Neural progenitor cell (in vitro differentiated cells): ENCODE measurements at regions not wholly inside any gene's neighbourhood (a gene's known extent, or its start where the extent isn't known, plus 50 kb on each side); places are given as distances from the start of the nearest gene placed in this dataset.

ENCODE experiments used
- EZH2 ChIP-seq: fragments of 200-600 bp; sonication (generic); IDR thresholded peaks from 2 replicates; pipeline ENCODE4 v1.6.1; 2017; ENCODE audit warnings: antibody characterized with exemption, mild to moderate bottlenecking, moderate library complexity
- EZH2phosphoT487 ChIP-seq: fragments of 200-600 bp; sonication (generic); IDR thresholded peaks from 2 replicates; pipeline ENCODE4 v1.6.1; 2017; ENCODE audit warnings: antibody characterized with exemption
- TF ChIP-seq, protein P1 (sequence below): fragments of 200-600 bp; sonication (generic); IDR thresholded peaks from 2 replicates; pipeline ENCODE4 v1.5.1; 2017; ENCODE audit warnings: antibody characterized with exemption, mild to moderate bottlenecking

DNA sequence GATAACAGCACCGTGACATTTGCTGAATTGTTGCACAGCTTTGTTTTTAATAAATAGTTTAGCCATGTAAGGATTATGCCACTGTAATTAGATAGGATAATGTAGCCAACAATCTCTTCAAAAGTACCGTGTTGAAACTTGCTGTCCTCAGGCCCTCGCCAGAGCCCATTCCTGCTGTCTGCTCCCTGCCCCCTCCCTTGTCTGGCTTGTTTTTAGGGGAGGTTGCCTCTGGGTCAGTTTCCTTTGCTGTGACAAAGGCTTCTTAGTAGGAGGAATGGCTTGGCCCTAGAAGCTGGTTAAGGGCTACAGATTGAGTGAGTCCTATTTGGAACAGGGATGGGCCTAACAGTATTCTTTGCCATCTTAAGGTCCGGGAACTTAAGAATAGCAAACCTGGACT, 107.9 kb downstream of the LMO4 start:
- TF ChIP-seq, protein P1, sequence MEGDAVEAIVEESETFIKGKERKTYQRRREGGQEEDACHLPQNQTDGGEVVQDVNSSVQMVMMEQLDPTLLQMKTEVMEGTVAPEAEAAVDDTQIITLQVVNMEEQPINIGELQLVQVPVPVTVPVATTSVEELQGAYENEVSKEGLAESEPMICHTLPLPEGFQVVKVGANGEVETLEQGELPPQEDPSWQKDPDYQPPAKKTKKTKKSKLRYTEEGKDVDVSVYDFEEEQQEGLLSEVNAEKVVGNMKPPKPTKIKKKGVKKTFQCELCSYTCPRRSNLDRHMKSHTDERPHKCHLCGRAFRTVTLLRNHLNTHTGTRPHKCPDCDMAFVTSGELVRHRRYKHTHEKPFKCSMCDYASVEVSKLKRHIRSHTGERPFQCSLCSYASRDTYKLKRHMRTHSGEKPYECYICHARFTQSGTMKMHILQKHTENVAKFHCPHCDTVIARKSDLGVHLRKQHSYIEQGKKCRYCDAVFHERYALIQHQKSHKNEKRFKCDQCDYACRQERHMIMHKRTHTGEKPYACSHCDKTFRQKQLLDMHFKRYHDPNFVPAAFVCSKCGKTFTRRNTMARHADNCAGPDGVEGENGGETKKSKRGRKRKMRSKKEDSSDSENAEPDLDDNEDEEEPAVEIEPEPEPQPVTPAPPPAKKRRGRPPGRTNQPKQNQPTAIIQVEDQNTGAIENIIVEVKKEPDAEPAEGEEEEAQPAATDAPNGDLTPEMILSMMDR, result no peak
- no peak for TF ChIP-seq EZH2
- TF ChIP-seq EZH2phosphoT487, result no peak
